ENCODE measurements at regions not wholly inside any gene's neighbourhood (a gene's known extent, or its start where the extent isn't known, plus 50 kb on each side); places are given as distances from the start of the nearest gene placed in this dataset.

DNA sequence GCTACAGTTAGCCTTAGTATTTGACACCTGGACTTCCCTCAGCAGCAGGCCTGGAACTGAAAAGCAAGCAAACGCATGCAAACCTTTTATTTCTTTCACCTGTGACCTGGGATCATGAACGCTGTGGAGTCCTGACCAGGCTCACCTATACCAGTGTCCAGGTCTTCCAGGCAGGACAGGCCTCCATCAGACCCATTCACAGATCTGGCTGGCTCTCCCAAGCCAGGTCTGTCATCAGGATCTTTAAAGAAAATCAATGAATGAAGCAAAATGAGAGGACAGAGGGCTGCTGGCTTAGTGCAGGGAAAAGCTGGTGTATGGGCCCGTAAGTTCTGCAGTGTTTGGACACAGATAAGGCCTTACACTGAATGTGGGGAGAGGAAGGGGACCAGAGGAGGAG is 96.3 kb upstream of the CPEB4 start:
- DNase-seq (ENCODE audit: low read depth), result no peak
- TF ChIP-seq, protein P1, sequence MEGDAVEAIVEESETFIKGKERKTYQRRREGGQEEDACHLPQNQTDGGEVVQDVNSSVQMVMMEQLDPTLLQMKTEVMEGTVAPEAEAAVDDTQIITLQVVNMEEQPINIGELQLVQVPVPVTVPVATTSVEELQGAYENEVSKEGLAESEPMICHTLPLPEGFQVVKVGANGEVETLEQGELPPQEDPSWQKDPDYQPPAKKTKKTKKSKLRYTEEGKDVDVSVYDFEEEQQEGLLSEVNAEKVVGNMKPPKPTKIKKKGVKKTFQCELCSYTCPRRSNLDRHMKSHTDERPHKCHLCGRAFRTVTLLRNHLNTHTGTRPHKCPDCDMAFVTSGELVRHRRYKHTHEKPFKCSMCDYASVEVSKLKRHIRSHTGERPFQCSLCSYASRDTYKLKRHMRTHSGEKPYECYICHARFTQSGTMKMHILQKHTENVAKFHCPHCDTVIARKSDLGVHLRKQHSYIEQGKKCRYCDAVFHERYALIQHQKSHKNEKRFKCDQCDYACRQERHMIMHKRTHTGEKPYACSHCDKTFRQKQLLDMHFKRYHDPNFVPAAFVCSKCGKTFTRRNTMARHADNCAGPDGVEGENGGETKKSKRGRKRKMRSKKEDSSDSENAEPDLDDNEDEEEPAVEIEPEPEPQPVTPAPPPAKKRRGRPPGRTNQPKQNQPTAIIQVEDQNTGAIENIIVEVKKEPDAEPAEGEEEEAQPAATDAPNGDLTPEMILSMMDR (IDR thresholded peaks at IDR 0.05; ENCODE audit: control insufficient read depth, insufficient read depth, low read depth, low read length, missing control alignments), result no peak
- H3K4me3 ChIP-seq (ENCODE audit: control insufficient read depth, low read depth, low read length), result no peak overlapping the region

DNA sequence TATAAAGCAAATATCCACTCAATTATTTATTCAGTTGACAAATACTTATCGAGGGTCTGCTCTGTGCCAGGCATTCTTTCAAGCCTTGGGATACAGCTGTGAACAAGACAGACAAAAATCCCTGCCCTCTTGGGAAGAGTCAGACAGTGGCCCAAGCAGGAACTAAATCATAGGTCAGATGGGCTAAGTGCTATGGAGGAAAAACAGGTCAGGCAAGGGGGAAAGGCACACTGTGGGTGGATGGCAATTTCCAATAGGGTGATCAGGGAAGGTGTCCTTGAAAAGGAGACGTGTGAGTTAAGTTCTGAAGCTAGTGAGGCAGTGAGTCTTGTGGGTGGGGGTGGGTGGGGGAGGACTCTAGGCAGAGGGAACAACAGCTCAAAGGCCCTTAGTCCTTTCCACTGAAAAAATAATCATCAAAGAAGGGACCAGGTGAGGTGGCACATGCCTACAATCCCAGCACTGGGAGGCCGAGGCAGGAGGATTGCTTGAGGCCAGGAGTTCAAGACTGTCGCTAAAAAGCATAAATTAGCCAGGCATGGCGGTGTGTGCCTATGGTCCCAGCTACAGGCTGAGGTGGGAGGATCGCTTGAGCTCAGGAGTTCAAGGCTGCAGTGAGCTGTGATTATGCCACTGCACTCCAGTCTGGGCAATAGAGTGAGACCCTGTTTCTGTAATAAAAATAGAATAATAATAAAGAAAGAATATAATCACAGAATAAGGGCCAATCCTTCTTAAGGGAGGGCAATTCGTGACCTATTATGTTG is 95.2 kb upstream of the CPEB4 start:
- H3K4me3 ChIP-seq (ENCODE audit: control insufficient read depth, low read depth, low read length), result no peak overlapping the region
- TF ChIP-seq, protein P1 (IDR thresholded peaks at IDR 0.05; ENCODE audit: control insufficient read depth, insufficient read depth, low read depth, low read length, missing control alignments), result no peak
- no peak for DNase-seq (ENCODE audit: low read depth)

DNA sequence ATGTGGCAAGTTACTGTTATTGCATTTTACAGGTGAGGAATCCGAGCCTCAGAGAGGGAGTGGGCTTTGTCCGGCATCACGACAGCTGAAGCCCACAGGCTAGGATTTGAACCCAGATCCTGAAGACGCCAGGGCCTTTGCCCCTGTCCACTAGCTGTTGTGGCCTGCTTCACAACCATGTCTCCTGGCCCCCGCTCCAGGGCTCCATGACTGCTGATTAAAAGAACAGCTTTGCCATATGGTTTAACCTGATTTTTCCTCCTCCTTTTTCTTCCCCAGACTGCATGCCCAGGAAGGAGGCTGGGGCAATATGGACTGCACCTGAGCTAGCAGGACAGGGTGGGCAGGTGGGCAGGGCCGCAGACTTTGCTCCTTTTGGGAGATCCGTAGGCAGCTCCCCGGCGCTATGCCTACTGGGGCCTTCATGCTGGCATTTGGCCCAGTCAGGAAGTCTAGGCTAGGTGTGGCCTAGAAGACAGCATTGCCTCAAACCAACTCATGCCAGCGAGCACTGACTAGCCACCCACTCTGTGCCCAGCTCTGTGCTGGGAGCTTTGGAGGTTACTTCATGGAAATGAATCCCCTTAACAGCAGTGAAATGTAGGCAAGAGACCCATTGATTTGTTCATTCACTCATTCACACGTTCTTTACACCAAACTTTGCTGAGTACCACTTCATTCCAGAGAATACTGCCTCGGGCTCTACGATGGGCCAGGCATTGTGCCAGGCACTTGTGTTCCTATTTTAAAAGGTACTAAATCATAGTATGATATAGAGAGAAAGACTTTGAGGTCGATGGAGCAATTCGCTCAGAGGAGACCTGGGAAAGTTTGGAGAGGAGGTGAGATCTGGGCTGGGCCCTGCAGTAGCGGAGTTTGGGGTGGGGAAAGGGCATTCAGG is 94.3 kb upstream of the CPEB4 start:
- H3K4me3 ChIP-seq (ENCODE audit: control insufficient read depth, low read depth, low read length), result no peak overlapping the region
- no peak for DNase-seq (ENCODE audit: low read depth)
- TF ChIP-seq, protein P1 (IDR thresholded peaks at IDR 0.05; ENCODE audit: control insufficient read depth, insufficient read depth, low read depth, low read length, missing control alignments), result no peak

DNA sequence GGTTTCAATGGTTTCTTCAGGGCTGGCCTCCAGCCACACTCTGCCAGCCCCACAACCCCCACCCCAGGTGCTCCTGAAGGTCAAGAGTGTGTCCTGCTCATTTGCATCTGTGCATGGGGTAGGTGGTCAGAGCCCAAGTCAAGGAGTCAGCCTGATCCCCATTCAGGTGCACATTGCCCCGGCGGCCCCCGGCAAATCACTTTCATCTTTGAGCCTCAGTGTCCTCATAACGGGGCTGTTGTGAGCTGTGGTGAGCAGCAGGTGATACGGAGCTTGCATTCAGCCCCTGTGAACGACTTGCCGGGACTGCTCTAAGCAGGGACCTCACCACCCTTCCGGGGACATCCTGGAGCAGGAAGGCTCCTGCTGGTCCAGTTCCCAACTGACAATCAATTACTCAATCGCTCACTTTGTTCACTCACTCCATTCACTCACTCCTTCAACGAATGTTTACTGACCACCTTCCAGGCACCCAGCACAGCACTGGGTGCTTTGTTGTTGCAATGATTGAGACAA is 93.2 kb upstream of the CPEB4 start:
- no peak overlapping the region for H3K4me3 ChIP-seq (ENCODE audit: control insufficient read depth, low read depth, low read length)
- TF ChIP-seq, protein P1 (IDR thresholded peaks at IDR 0.05; ENCODE audit: control insufficient read depth, insufficient read depth, low read depth, low read length, missing control alignments), result no peak
- DNase-seq (ENCODE audit: low read depth), result no peak

DNA sequence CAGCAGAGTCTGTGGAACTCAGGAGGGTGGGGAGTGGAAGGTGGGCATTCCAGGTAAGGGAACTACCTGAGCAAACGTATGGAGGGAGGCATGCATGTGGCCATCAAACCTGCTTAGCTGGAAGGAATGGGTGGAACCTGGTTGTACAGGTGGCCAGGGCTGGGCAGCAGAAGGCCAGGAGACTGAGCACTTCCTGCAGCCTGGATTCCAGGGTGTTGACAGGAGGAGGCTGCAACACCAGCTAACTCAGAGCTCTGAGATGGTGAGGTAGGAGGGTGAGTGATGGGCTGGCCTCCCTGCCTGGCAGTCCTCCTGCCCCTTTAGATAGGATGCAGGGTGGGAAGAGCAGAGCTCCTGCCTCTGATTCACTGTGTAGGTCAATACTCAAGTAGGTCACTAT is 92.5 kb upstream of the CPEB4 start:
- TF ChIP-seq, protein P1 (IDR thresholded peaks at IDR 0.05; ENCODE audit: control insufficient read depth, insufficient read depth, low read depth, low read length, missing control alignments), result no peak
- DNase-seq (ENCODE audit: low read depth), result no peak
- H3K4me3 ChIP-seq (ENCODE audit: control insufficient read depth, low read depth, low read length), result no peak overlapping the region

DNA sequence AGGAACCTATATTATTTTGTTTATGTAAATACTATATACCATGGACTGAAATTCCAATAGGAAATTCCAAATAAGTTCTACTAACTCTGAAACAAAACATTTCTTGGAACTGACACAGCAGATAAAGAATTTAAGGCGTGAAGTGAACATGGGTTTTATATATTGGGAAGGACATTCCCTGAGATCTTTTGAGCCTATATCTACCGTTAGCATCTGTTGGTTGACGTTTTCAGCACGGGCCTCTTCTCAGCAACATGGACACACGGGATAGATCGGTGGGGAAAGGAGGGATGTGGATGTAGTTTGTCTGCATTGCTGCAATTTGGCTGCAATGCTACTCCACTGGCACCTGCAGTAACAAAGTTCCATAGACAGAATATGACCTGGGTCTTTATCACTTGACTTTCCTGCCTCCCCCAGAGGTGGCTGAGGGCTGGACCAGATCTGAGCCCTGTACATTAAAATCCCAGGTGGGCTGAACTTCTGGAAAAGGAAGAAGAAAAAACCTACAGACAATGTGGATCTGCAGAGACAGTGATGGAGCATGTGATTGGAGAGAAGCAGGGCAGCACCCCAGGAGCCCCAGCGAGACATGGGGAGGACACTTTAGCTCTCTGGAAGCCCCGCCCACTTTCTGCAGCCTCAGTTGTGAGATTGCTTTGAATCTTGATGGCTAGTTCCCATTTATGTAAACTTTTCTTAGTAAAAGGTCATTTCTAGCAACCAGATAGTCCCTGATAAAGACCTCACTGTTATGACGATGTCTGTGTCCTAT is 91.2 kb upstream of the CPEB4 start:
- DNase-seq (ENCODE audit: low read depth), result no peak
- TF ChIP-seq, protein P1 (IDR thresholded peaks at IDR 0.05; ENCODE audit: control insufficient read depth, insufficient read depth, low read depth, low read length, missing control alignments), result no peak
- no peak overlapping the region for H3K4me3 ChIP-seq (ENCODE audit: control insufficient read depth, low read depth, low read length)

All from AG09309 (cell line).